CD4-positive, alpha-beta T cell treated with Interleukin-17A for 1 hour (primary cell): ENCODE measurements at regions not wholly inside any gene's neighbourhood (a gene's known extent, or its start where the extent isn't known, plus 50 kb on each side); places are given as distances from the start of the nearest gene placed in this dataset.

Source experiments
- DNase-seq: peaks from one replicate; pipeline ENCODE4 v3.0.0-alpha.2; 2020

- DNase-seq, result no peak
Measured at GRCh38 chrX:147846676-147847075, 65.0 kb upstream of the FMR1 start.

- DNase-seq, result no peak
Measured at GRCh38 chrX:147847999-147848398, 63.7 kb upstream of the FMR1 start.

GRCh38 chrX:147848543-147849443 is 62.9 kb upstream of the FMR1 start:
- DNase-seq, result no peak

GRCh38 chrX:147850875-147851274 is 60.8 kb upstream of the FMR1 start:
- DNase-seq, result no peak

- no peak for DNase-seq
Measured at GRCh38 chrX:147853701-147854100, 58.0 kb upstream of the FMR1 start.

GRCh38 chrX:147859666-147860065 is 52.1 kb upstream of the FMR1 start:
- DNase-seq, result no peak
